GM19023 (cell line): ENCODE measurements at regions not wholly inside any gene's neighbourhood (a gene's known extent, or its start where the extent isn't known, plus 50 kb on each side); places are given as distances from the start of the nearest gene placed in this dataset.

Source experiments
- ATAC-seq: cut with Tn5 transposase; IDR thresholded peaks from one replicate; pipeline ENCODE4 v1.9.1; 2021; ENCODE audit warnings: mild to moderate bottlenecking, moderate library complexity; ENCODE audit not compliant: unreplicated experiment

- ATAC-seq = no peak
Measured at GRCh38 chr15:69806287-69806915, 291.3 kb downstream of the TLE3 start.

DNA sequence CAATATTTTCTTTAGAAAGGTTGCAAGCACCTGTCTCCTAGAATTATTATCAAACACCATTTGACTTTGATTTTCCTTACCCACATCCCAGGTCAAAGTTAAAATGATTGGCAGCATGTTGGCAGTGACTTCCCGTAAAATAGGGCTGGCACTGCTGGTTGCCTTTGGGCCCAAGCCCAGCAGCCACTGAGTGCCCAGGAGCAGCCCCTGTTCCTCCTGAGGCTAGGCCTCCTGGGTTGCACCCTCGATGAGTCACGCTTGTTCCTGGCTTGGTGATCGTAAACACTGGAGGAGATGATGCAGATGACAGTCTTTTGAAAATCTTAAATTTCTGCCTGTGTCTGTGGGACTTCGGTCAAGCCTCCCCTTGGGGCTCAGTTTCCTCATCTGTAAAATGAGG, 290.0 kb downstream of the TLE3 start:
- ATAC-seq = no peak

DNA sequence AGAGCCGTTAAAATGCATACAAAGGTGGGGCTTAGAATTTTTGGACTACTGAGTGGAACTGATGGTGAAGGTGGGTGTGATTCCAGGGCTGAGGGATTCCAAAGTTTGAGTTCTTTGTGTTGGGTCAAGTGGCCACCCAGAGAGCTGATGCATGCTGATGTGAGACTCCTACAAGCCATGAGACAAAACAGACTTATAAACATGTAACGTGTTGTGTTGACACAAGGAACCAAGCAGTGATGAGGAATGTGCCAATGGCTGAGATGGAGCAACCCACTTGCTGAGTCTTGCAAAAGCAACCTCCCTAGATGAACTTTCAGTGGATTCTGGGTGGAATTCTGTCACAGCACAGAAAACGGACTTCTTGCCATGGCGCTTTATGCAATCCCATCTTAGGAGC, 289.0 kb downstream of the TLE3 start:
- no peak for ATAC-seq

- no peak for ATAC-seq
Measured at GRCh38 chr15:69809421-69809820, 288.3 kb downstream of the TLE3 start.

GRCh38 chr15:69810431-69811354, 287.0 kb downstream of the TLE3 start:
- ATAC-seq = no peak

DNA sequence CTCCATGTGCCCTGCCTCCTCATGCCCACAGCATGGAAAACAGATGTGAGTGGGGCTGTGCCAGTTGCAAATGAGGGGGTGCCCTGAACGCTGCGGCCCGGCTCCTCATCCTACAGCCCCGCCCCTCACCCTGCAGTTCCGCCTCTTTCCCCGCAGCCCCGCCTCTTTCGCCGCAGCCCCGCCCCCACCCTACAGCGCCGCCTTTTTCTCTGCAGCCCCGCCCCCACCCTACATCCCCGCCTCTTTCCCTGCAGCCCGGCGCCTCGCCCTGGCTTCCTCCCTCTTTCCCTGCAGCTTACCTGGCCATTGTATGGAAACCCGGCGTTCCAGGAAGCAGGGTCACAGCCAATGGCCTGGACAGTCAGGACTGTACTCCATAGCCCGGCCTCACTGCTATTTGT, 284.9 kb downstream of the TLE3 start:
- no peak for ATAC-seq

DNA sequence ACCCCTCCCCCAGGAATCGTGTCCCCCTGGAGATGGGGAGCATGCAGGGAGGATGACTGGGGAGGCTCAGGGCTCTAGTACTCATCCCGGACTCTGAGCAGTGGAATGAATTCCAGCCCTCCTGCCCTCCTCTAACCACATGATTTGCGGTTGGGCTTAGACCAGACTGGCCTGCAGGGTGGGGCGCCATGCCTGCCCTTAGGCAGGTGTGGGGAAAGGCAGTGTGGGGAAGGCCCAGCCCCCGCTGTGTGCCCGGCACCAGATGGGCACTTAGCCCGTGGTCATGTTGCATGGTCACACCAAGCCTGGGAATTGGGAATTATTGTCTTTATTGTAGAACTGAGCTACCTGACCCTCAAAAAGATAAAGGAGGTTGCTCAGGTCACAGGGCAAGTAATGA, 283.8 kb downstream of the TLE3 start:
- no peak for ATAC-seq

- no peak for ATAC-seq
Measured at GRCh38 chr15:69814932-69815331, 282.8 kb downstream of the TLE3 start.

GRCh38 chr15:69815793-69816192, 281.9 kb downstream of the TLE3 start:
- no peak for ATAC-seq

DNA sequence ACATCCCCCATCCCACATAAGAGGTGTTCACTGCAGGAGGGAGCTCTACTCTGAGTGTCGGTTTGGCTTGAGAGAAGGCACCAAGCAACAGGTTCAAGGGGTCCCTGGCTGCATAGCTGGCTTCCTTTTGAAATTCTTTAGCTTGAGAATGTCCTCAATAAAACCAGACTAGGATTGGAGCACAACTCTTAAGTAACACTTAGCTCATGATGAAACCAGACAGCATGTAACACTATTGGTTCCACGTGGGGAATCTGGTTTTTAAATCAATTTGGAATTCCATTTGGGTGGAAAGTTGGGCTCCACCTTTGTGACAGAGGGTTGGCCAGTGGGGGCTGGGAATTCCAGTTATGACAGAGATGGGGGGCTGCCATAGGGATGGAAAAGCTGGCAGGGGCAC, 281.2 kb downstream of the TLE3 start:
- ATAC-seq = no peak

DNA sequence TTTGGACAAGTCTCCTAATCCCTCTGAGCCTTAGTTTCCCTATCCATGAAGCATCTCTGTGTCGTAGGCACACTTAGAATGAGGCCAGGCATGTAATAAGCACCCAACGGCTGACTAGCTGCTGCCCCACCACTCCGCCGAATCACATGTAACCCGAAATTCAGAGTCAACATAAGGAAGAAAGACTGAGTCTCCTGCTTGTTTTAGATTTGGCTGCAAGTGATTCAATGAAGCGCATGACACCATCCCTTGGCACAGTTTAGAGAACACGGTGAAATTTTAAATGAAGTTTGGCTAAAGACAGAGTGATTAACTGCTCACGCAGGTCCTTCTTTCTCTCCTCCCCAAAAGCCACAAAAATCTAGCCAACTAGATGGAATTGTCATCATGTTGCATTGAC, 279.2 kb downstream of the TLE3 start:
- ATAC-seq = no peak

GRCh38 chr15:69819371-69819770, 278.3 kb downstream of the TLE3 start:
- no peak for ATAC-seq

DNA sequence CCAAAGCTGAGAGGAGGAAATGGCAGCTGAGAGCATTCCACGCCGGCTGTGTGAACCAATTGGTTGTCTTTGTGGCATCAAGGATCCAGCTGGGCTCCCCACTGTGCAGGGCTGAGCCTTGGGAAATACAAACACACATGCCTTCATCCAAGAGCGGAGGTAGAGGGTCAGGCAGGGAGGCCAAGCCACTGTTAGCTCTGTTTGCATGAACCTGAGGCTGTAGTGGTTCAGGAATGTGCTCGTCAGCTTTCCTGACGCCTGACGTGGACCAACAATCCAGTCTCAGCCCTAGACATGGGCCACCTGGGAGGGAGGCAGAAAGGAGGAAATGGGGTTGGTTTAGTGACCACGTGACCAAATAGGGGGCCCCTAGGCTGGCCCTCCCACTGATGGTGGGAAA, 276.9 kb downstream of the TLE3 start:
- ATAC-seq = no peak

DNA sequence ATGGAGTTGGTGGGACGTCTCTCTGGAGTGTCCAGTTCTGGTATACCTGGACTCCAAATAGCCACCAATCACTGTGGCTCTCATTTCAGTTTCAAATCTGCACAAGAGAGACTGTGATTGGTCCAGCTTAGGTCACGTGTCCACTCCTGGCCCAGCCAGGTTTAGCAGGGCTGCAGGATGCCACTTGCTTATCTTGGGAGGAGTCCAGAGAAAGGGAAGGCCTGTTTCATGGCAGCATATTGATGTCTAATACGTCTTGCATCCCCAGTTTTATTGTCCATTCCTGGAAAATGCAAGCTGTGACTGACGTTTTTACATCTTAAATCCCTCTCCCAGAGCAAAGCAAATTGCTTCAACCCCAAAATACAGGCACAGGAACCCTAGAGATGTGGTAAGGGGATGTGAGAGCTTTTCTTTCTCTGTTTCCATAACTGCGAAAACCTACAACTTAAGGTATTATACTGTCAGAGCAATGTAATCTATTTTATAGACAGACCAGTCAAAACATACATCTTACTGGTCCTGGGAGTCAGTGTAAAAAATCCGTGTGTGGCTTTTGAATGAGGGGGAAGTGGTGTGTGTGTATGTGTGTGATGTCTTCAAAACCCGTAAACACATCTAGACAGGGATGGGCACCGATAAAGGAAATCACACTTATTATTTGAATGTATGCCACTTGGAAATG, 274.4 kb downstream of the TLE3 start:
- ATAC-seq = no peak

GRCh38 chr15:69824075-69824876, 273.4 kb downstream of the TLE3 start:
- ATAC-seq = no peak

GRCh38 chr15:69824877-69825406, 272.8 kb downstream of the TLE3 start:
- ATAC-seq = no peak

DNA sequence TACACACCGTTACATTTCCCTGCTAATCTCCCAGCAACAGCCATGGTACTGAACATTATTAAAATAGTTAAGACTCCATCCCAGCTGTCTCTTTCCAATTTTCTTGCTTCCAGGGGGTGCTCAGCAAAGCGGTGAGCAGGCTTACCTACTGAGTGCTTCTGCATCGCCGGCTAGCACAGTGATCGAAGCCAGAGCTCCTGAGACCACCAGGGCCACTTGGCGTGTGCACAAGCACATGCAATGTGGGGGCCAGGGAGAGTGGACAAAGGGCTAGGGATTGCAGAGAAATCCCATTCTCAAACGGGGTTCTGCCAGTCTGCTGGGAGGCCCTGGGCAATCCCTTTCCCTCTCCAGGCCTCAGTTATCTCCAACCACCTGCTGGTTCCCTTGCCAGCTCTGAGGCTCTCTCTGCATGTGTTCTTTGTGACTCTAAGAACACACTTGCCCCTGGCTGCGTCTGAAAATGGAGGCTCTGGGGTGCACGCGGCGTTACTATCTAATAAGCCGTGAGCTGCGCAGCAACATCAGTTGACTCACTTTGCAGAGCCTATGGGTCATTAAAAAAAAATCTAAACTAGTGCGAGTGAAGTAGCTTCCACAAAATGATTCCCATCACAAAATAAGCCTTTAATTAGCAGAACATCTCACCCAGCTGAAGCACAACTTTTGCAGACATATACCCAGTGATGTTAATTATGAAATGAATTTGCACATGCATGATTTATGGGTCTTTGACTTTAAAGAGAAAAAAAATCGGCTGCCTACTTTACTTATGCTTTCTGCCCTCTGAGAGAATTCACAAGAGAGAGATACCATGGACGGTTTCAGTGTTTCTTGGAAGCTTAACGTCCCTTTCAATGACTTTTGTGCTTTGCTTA, 271.5 kb downstream of the TLE3 start:
- no peak for ATAC-seq

DNA sequence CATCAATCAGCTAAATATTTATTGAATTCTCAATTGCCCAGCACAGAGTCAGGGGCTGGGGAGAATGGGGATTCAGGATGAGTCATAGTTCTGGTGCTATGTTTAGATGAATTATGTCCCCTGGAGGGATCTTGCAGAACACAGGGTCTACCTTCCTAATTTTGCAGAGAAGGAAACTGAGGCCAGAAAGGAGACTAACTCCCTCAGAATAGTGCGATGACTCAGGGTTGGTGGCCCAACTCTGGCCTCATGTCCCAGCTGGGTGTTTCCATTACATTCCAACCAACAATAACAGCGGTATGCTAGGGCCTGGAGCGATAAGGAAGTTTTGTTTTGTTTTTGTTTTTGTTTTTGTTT, 270.9 kb downstream of the TLE3 start:
- no peak for ATAC-seq

DNA sequence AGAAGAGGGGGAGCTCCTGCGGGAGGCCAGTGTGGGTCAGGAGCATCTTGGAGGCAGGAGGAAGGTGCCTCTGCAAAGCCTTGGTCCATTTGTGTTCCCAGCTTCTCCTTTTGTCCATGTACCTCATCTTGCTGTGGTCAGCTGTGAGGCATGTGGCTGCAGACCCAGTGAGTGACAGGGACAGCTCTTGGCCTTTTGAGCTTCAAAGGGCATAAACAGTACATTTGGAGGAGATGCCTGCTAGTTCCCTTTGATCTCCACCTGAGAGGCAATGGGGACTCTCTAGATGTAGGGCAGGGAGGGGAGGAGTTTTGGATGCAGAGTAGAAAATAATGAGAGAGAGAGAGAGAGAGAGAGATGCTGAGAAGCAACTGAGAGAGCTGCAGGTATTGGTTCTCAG, 270.0 kb downstream of the TLE3 start:
- ATAC-seq = no peak
